Thymus (tissue), 11 donors: ENCODE measurements at regions not wholly inside any gene's neighbourhood (a gene's known extent, or its start where the extent isn't known, plus 50 kb on each side); places are given as distances from the start of the nearest gene placed in this dataset.
"Not testable (repeated sequence)": the region's sequence is repeated elsewhere in the genome, so short reads cannot be mapped to it uniquely, and the experiment has no call there.

ENCODE experiments used
- DNase-seq, 9 donors: peaks; one replicate each; pipeline ENCODE4 v3.0.0-alpha.2; 2013; ENCODE audit warnings: low spot score in 9 of 9, low read depth in 6 of 9, missing footprints in 1 of 9
- H3K27ac ChIP-seq, 2 donors: one replicate each; pipeline ENCODE4 v1.5.1; 2013; ENCODE audit warnings: control low read depth in 1 of 2, low read depth in 1 of 2, low read length in 1 of 2, mild to moderate bottlenecking in 1 of 2, moderate library complexity in 1 of 2
- H3K27me3 ChIP-seq, 2 donors: one replicate each; pipeline ENCODE4 v1.5.1; 2013; ENCODE audit warnings: low read length in 1 of 2; ENCODE audit not compliant: control insufficient read depth in 2 of 2, insufficient read depth in 1 of 2
- H3K36me3 ChIP-seq, 2 donors: one replicate each; pipeline ENCODE4 v1.5.1; 2013; ENCODE audit warnings: low read length in 1 of 2, mild to moderate bottlenecking in 1 of 2, moderate library complexity in 1 of 2; ENCODE audit not compliant: control insufficient read depth in 2 of 2, insufficient read depth in 2 of 2
- H3K4me1 ChIP-seq, 2 donors: one replicate each; pipeline ENCODE4 v1.5.1; 2013; ENCODE audit warnings: low read length in 2 of 2; ENCODE audit not compliant: control insufficient read depth in 2 of 2, insufficient read depth in 2 of 2
- H3K4me3 ChIP-seq, 2 donors: one replicate each; pipeline ENCODE4 v1.5.1; 2013; ENCODE audit warnings: low read length in 2 of 2, control low read depth in 1 of 2, mild to moderate bottlenecking in 1 of 2
- H3K9me3 ChIP-seq, 2 donors: one replicate each; pipeline ENCODE4 v1.5.1; 2013; ENCODE audit warnings: low read length in 1 of 2, mild to moderate bottlenecking in 1 of 2; ENCODE audit not compliant: control insufficient read depth in 2 of 2, insufficient read depth in 1 of 2
- WGBS: extraction: QIAGEN DNeasy Blood & Tissue Kit; methylation state at CpG from one replicate; pipeline ENCODE4 v1.1.7; 2013; 5-methylcytosine and 5-hydroxymethylcytosine counted together
- donor health status: healthy.

DNA sequence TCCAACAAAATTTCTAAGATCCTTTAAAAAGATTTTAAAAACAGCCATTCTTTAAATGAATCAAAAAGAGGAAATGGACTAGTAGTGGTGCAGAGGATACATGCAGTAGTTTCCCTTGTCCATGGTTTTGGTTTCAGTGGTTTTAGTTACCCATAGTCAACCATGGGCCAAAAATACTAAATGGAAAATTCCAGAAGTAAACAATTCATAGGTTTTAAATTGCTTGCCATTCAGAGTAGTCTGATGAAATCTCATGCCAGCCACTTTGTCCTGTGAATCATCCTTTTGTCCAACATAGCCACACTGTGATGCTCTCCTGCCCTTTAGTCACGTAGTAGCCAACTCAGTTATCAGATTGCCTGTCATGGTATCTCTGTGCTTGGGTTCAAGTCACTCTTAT lies 286.1 kb downstream of the ANXA1 start:
- no peak for DNase-seq

DNA sequence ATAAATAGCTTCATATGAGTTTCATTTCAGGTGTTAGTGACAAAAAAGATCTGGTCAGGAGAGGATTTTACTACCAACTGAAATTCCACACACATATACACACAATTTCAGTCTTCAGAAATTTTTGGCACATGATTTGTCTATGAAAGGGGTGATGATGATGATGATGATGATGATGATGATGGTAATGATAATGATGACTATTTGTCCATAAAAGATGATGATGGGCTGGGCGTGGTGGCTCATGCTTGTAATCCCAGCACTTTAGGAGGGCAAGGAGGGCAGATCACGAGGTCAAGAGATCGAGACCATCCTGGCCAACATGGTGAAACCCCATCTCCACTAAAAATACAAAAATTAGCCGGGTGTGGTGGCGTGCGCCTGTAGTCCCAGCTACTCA lies 288.2 kb downstream of the ANXA1 start:
- H3K27me3 ChIP-seq, H3K36me3 ChIP-seq, H3K9me3 ChIP-seq, H3K4me1 ChIP-seq, H3K27ac ChIP-seq, H3K4me3 ChIP-seq, DNase-seq: not testable (repeated sequence)
- 94% methylated on average over 6 of the region's 6 CpGs for WGBS

More for the DNA sequence above, 286.1 kb downstream of the ANXA1 start:
- Histone ChIP-seq H3K9me3 (no peaks in the 10 kb centered on the region), H3K4me1 (no peaks in the 10 kb centered on the region), H3K36me3 (no peaks in the 10 kb centered on the region), H3K4me3 (no peak overlapping the region), H3K27ac (no peak overlapping the region), H3K27me3 (no peaks in the 10 kb centered on the region)
- WGBS: 82% methylated on average over 1 of the region's 1 CpG

DNA sequence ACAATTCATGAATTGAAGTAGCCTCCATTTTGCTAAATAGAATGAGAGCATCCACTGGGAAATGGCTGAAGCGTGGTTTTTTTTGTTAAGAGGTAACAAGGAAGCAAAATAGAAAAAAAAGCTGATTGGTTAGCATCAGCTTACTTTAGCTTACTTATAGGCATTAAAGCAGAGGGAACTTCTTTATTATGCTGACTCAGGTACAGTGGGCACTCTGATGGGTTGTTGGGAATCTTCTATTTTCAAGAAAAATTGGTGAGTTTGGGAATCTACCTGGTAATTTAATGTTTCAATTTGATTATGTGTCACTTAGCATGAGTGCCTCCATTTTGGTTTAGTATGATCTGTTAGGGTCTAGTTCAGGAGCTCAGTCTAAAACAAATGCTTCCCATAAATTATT lies 289.6 kb downstream of the ANXA1 start:
- WGBS: 93% methylated on average over 1 of the region's 1 CpG

DNA sequence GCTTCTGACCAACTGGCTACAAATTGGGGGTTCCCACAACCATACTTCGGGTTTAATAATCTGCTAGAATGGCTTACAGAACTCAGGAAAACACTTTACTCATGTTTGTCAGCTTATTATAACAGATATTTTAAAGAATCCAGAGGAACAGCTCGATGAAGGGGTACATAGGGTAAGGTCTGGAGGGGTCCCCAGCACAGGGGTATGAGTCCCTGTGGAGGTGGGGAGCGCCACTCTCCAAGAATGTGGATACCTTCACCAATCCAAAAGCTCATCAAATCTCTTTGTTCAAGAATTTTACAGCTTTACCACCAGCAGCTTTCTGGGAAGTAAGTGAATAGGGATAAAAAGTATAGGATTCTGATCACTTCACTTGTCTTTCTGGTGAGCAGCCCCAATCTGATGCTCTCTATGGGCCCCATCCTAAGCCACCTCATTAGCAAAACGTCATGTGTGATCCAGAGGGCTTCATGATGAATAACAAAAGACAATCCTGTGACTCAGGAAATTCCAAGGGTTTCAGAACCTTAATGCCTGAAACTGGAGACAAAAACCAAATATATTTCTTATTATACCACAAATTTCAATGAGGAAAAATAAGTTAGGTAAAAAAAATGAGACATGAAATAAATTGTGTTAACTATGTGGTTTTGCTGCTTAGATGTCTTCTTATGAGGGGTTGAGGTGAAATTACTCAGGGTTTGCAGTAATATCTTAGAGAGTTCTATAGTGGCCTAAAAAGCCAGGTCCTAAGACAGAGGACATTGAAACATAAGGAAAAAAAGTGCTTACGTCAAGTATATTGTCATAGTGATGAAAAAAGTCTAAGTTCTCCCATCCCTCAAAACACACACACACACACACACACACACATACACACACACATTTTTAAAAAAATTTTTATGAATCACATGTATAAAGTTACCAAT lies 290.5 kb downstream of the ANXA1 start:
- Histone ChIP-seq H3K9me3 (no peaks in the 10 kb centered on the region), H3K27me3 (no peaks in the 10 kb centered on the region), H3K27ac (no peak overlapping the region), H3K4me3 (no peak overlapping the region), H3K4me1 (no peaks in the 10 kb centered on the region), H3K36me3 (no peaks in the 10 kb centered on the region)
- DNase-seq: no peak
- 73% methylated on average over 5 of the region's 5 CpGs for WGBS

More for the DNA sequence above, 289.6 kb downstream of the ANXA1 start:
- Histone ChIP-seq H3K9me3 (no peaks in the 10 kb centered on the region), H3K27ac (no peak overlapping the region), H3K4me3 (no peak overlapping the region), H3K36me3 (no peaks in the 10 kb centered on the region), H3K4me1 (no peaks in the 10 kb centered on the region), H3K27me3 (no peaks in the 10 kb centered on the region)
- no peak for DNase-seq

DNA sequence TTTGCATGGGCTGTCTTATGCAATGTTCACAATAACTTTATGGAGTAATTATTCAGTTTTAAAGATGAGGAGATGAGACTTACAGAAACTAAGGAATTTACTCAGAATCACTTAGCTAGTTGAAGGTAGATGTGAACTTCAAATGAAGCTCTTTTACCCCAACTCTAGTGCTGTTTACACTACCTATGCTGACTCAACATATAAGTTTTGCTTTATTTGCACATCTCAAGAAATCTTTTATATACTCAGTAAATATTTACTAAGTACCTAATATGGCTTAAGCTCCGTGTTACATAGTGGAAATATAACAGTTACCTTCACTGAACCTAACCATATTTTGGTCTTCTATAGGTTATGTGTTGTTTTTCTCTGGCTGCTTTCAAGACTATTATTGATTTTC lies 293.2 kb downstream of the ANXA1 start:
- no peak for DNase-seq
- H3K27me3 ChIP-seq: no peaks in the 10 kb centered on the region
- H3K27ac ChIP-seq: no peak overlapping the region
- 82% methylated on average over 1 of the region's 1 CpG for WGBS
- no peaks in the 10 kb centered on the region for H3K36me3 ChIP-seq
- H3K9me3 ChIP-seq: no peaks in the 10 kb centered on the region
- H3K4me1 ChIP-seq: no peaks in the 10 kb centered on the region
- H3K4me3 ChIP-seq: no peak overlapping the region

DNA sequence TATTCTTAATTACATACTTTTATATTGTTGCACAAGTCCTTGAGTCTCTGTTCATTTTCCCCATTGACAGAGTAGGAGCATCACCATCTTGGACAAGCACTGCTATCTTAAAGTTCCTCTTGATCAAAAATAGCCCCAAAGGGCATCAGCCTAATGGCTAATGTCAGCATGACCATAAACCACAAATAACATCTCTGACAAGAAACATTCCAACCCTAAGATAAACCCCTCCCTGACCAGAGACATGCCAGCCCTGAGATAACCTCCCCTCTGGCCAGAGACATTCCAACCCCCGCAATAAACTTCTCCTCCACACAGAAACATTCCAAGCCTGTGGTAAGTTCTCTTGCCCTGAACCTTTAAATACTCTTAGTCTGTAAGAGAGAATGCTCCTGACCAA lies 293.7 kb downstream of the ANXA1 start:
- not testable (repeated sequence) for H3K4me3 ChIP-seq, H3K27me3 ChIP-seq, H3K27ac ChIP-seq, H3K4me1 ChIP-seq, H3K36me3 ChIP-seq, H3K9me3 ChIP-seq, DNase-seq
- 75% methylated on average over 1 of the region's 1 CpG for WGBS

DNA sequence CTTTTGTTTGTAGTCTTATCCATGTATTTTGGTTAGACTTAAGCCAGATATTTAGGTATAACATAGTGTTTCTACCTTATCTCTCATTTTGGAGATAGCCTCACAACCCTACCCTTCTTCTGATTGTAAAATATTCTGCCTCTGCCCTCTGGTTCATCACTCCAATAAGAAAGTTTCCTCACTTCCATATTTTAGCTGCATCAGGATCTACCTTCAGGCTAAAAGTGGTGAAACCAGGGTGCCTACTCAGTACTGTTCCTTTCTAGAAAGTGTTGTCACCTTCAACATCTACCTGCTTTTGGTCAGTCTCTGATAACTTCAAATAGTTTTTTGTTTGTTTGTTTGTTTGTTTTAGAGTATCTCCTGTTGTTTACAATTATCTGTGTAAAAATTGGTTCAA lies 294.6 kb downstream of the ANXA1 start:
- H3K27ac ChIP-seq: no peak overlapping the region
- H3K9me3 ChIP-seq: no peaks in the 10 kb centered on the region
- no peak for DNase-seq
- H3K4me3 ChIP-seq: no peak overlapping the region
- no peaks in the 10 kb centered on the region for H3K4me1 ChIP-seq
- H3K36me3 ChIP-seq: no peaks in the 10 kb centered on the region
- H3K27me3 ChIP-seq: no peaks in the 10 kb centered on the region

DNA sequence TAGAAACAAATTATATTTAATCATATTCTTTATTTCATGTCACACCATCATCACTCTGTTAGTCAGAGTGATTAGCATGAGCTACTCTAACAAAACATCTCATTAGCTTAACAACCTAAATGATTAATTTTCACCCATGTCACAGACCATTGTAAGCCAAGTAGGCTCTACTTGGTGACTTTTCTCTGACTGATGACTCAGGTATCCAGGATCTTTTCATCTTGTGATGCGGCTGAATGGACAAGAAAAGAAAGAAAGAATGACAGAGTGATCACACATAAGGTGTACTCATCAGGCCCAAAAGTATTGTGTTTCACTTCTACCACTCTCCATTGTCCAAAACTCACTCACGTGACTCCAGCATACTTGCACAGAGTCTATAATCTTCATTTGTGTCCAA lies 299.3 kb downstream of the ANXA1 start:
- Histone ChIP-seq H3K4me1 (no peaks in the 10 kb centered on the region), H3K27me3 (no peaks in the 10 kb centered on the region), H3K4me3 (no peak overlapping the region), H3K27ac (no peak overlapping the region), H3K9me3 (no peaks in the 10 kb centered on the region), H3K36me3 (no peaks in the 10 kb centered on the region)
- no peak for DNase-seq
- 90% methylated on average over 2 of the region's 2 CpGs for WGBS

DNA sequence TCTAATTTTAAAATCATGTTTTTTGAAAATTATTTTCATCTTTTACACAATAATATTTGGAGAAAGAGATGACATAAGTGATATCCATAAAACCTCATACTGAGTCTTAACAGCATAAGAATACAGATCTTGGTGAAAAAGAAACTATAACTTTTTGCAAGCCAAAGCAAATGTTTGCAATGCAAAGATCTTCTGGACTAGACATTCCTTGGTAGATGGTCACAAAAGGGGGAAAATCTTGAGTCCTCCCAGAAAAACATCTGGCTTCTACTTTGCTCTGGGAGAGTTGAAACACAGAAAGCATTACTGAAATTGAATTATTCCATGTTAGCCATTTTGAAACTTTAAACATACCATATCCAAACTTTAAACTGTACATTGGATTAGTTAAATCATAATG lies 308.2 kb downstream of the ANXA1 start:
- no peaks in the 10 kb centered on the region for H3K4me1 ChIP-seq
- DNase-seq: no peak
- no peaks in the 10 kb centered on the region for H3K27me3 ChIP-seq
- no peaks in the 10 kb centered on the region for H3K36me3 ChIP-seq
- H3K4me3 ChIP-seq: no peak overlapping the region
- H3K9me3 ChIP-seq: no peaks in the 10 kb centered on the region
- H3K27ac ChIP-seq: no peak overlapping the region
